ENCODE measurements at regions not wholly inside any gene's neighbourhood (a gene's known extent, or its start where the extent isn't known, plus 50 kb on each side); places are given as distances from the start of the nearest gene placed in this dataset.

- Histone ChIP-seq H3K4me2 (replicated peaks; ENCODE audit: low read depth, low read length, poor library complexity, severe bottlenecking) (no peak overlapping the region), H4K20me1 (ENCODE audit: control insufficient read depth, insufficient read depth, low read length, poor library complexity, severe bottlenecking) (no peaks in the 10 kb centered on the region), H3K27ac (ENCODE audit: low read length in 2 of 2) (no peak overlapping the region), H3K36me3 (replicated peaks in 1 of 2; ENCODE audit: control extremely low read depth in 1 of 2, control insufficient read depth in 1 of 2, extremely low read depth in 1 of 2, insufficient read depth in 2 of 2, low read length in 1 of 2) (no peaks in the 10 kb centered on the region), H3K4me3 (ENCODE audit: control extremely low read depth in 1 of 5, extremely low read depth in 1 of 5, insufficient read depth in 1 of 5, low read depth in 2 of 5, low read length in 4 of 5) (no peak overlapping the region), H3K9me3 (ENCODE audit: control extremely low read depth in 1 of 3, control insufficient read depth in 2 of 3, insufficient read depth in 1 of 3, low read length in 2 of 3) (peaks cover 0 to 3% (median 0%) of the 10 kb centered on the region in 3 donors), H3K4me1 (ENCODE audit: control insufficient read depth in 2 of 2, insufficient read depth in 2 of 2, low read length in 2 of 2) (no peaks in the 10 kb centered on the region), H3K79me2 (ENCODE audit: control insufficient read depth, insufficient read depth, low read length) (no peaks in the 10 kb centered on the region), H2AFZ (ENCODE audit: insufficient read depth, low read depth, low read length, poor library complexity, severe bottlenecking) (no peak overlapping the region), H3K27me3 (replicated peaks in 1 of 4; ENCODE audit: control extremely low read depth in 1 of 4, control insufficient read depth in 3 of 4, insufficient read depth in 4 of 4, low read length in 3 of 4) (peaks cover 0 to 11% (median 5%) of the 10 kb centered on the region in 4 experiments), H3K9ac (ENCODE audit: low read length) (no peak overlapping the region)
- POLR2A ChIA-PET, result no interaction called here
- ATAC-seq (ENCODE audit: low read depth) (no peak), DNase-seq (no peak)
- H3K27ac Mint-ChIP-seq, result no peak overlapping the region
- CTCF ChIA-PET, result no interaction called here
- H3K4me1 Mint-ChIP-seq, result no peaks in the 10 kb centered on the region
- peaks cover 49% of the 10 kb centered on the region for H3K27me3 Mint-ChIP-seq
- H3K9me3 Mint-ChIP-seq (ENCODE audit: insufficient read depth), result no peaks in the 10 kb centered on the region
- H3K4me3 Mint-ChIP-seq, result no peak overlapping the region
- TF ChIP-seq EZH2 (IDR thresholded peaks at IDR 0.05; ENCODE audit: borderline replicate concordance, insufficient read depth, low read depth, low read length, poor library complexity, severe bottlenecking), result no peak
- TF ChIP-seq CTCF (IDR thresholded peaks at IDR 0.05), result no peak
- intact Hi-C loops (cut with micrococcal nuclease), result no loop called here
- WGBS (ENCODE audit: insufficient coverage), result 6% methylated on average over 17 of the region's 18 CpGs
Measured at GRCh38 chr22:27100789-27101188, 443.4 kb downstream of the MIAT start.

DNA sequence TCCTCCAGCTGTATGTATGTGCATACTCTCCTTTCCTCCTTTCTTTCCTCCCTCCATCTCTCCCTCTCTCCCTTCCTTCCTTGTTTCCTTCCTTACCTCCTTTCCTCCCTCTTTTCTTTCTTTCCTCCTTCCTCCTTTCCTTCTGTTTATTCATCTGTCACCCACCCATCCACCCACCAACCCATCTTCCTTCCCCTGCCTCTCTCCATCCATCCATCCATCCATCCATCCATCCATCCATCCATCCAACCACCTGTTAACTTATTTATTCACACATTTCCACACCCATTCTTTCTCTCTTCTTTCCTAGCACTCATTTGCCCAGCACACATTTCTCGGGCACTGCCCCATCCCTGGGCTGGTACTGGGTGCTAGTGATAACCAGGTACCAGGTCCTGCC, 443.9 kb downstream of the MIAT start:
- Histone ChIP-seq H4K20me1 (ENCODE audit: control insufficient read depth, insufficient read depth, low read length, poor library complexity, severe bottlenecking) (no peaks in the 10 kb centered on the region), H3K4me1 (ENCODE audit: control insufficient read depth in 2 of 2, insufficient read depth in 2 of 2, low read length in 2 of 2) (no peaks in the 10 kb centered on the region), H3K36me3 (replicated peaks in 1 of 2; ENCODE audit: control extremely low read depth in 1 of 2, control insufficient read depth in 1 of 2, extremely low read depth in 1 of 2, insufficient read depth in 2 of 2, low read length in 1 of 2) (no peaks in the 10 kb centered on the region), H3K4me3 (ENCODE audit: control extremely low read depth in 1 of 5, extremely low read depth in 1 of 5, insufficient read depth in 1 of 5, low read depth in 2 of 5, low read length in 4 of 5) (no peak overlapping the region), H3K9ac (ENCODE audit: low read length) (no peak overlapping the region), H2AFZ (ENCODE audit: insufficient read depth, low read depth, low read length, poor library complexity, severe bottlenecking) (no peak overlapping the region), H3K4me2 (replicated peaks; ENCODE audit: low read depth, low read length, poor library complexity, severe bottlenecking) (no peak overlapping the region), H3K27me3 (replicated peaks in 1 of 4; ENCODE audit: control extremely low read depth in 1 of 4, control insufficient read depth in 3 of 4, insufficient read depth in 4 of 4, low read length in 3 of 4) (peaks cover 0 to 11% (median 5%) of the 10 kb centered on the region in 4 experiments), H3K79me2 (ENCODE audit: control insufficient read depth, insufficient read depth, low read length) (no peaks in the 10 kb centered on the region), H3K27ac (ENCODE audit: low read length in 2 of 2) (no peak overlapping the region), H3K9me3 (ENCODE audit: control extremely low read depth in 1 of 3, control insufficient read depth in 2 of 3, insufficient read depth in 1 of 3, low read length in 2 of 3) (peaks cover 0 to 3% (median 0%) of the 10 kb centered on the region in 3 donors)
- H3K27ac Mint-ChIP-seq, result no peak overlapping the region
- DNase-seq (no peak), ATAC-seq (ENCODE audit: low read depth) (no peak)
- peaks cover 49% of the 10 kb centered on the region for H3K27me3 Mint-ChIP-seq
- TF ChIP-seq EZH2 (IDR thresholded peaks at IDR 0.05; ENCODE audit: borderline replicate concordance, insufficient read depth, low read depth, low read length, poor library complexity, severe bottlenecking), result no peak
- TF ChIP-seq CTCF (IDR thresholded peaks at IDR 0.05), result no peak
- ChIA-PET POLR2A (no interaction called here), CTCF (no interaction called here)
- H3K4me3 Mint-ChIP-seq, result no peak overlapping the region
- no CpG with 5 or more reads among the region's 1 CpG for WGBS (ENCODE audit: insufficient coverage)
- intact Hi-C loops (cut with micrococcal nuclease), result no loop called here
- no peaks in the 10 kb centered on the region for H3K4me1 Mint-ChIP-seq
- H3K9me3 Mint-ChIP-seq (ENCODE audit: insufficient read depth), result no peaks in the 10 kb centered on the region
